DOHH2 (cell line): ENCODE measurements at regions not wholly inside any gene's neighbourhood (a gene's known extent, or its start where the extent isn't known, plus 50 kb on each side); places are given as distances from the start of the nearest gene placed in this dataset.

ENCODE experiments used
- H3F3A ChIP-seq: fragments of 200-600 bp; sonication (generic), shearing (Covaris generic); 2 replicates; pipeline ENCODE4 v1.6.0; 2016; ENCODE audit warnings: antibody characterized with exemption, mild to moderate bottlenecking; ENCODE audit not compliant: control insufficient read depth, insufficient read depth
- H3K27ac ChIP-seq: fragments of 200-600 bp; sonication (generic); 2 replicates; pipeline ENCODE4 v1.5.1; 2014; ENCODE audit warnings: low read depth, mild to moderate bottlenecking, low read length, moderate library complexity
- H3K27me3 ChIP-seq: fragments of 200-600 bp; sonication (generic); 2 replicates; pipeline ENCODE4 v1.6.1; 2014; ENCODE audit warnings: mild to moderate bottlenecking, low read length, mixed read lengths; ENCODE audit not compliant: control insufficient read depth
- H3K36me3 ChIP-seq: fragments of 200-600 bp; sonication (generic); 2 replicates; pipeline ENCODE4 v1.6.1; 2014; ENCODE audit warnings: mild to moderate bottlenecking, low read length, moderate library complexity, mixed read lengths; ENCODE audit not compliant: control insufficient read depth
- H3K4me1 ChIP-seq: fragments of 200-600 bp; sonication (generic); 2 replicates; pipeline ENCODE4 v1.6.1; 2014; ENCODE audit warnings: mild to moderate bottlenecking, low read length, mixed read lengths; ENCODE audit not compliant: control insufficient read depth
- H3K4me2 ChIP-seq: fragments of 200-600 bp; sonication (generic); 2 replicates; pipeline ENCODE4 v1.6.0; 2014; ENCODE audit warnings: mild to moderate bottlenecking, low read length, moderate library complexity
- H3K4me3 ChIP-seq: fragments of 200-600 bp; sonication (generic); 2 replicates; pipeline ENCODE4 v1.5.1; 2014; ENCODE audit warnings: mild to moderate bottlenecking, low read length, mixed read lengths
- H3K79me2 ChIP-seq: fragments of 200-600 bp; sonication (generic); 2 replicates; pipeline ENCODE4 v1.6.1; 2014; ENCODE audit warnings: mild to moderate bottlenecking, low read length, mixed read lengths; ENCODE audit not compliant: control insufficient read depth
- H3K9me2 ChIP-seq: fragments of 200-600 bp; sonication (generic); replicated peaks from 2 replicates; pipeline ENCODE4 v1.6.1; 2014; ENCODE audit warnings: mild to moderate bottlenecking, low read length, mixed read lengths; ENCODE audit not compliant: control insufficient read depth
- H3K9me3 ChIP-seq: fragments of 200-600 bp; sonication (generic); 2 replicates; pipeline ENCODE4 v1.6.1; 2014; ENCODE audit warnings: antibody characterized with exemption, low read length, mixed read lengths; ENCODE audit not compliant: control insufficient read depth, insufficient read depth
- H4K20me1 ChIP-seq: fragments of 200-600 bp; sonication (generic); 2 replicates; pipeline ENCODE4 v1.6.0; 2014; ENCODE audit warnings: low read depth, mild to moderate bottlenecking, antibody characterized with exemption, low read length, moderate library complexity; ENCODE audit not compliant: control insufficient read depth, insufficient read depth
- EZH2phosphoT487 ChIP-seq: fragments of 200-600 bp; sonication (generic); IDR thresholded peaks from 2 replicates; pipeline ENCODE4 v1.6.1; 2017; ENCODE audit warnings: borderline replicate concordance, mild to moderate bottlenecking, antibody characterized with exemption, low read length, moderate library complexity, mixed read lengths
- TF ChIP-seq, protein P1 (sequence below): fragments of 200-600 bp; sonication (generic); IDR thresholded peaks from one replicate; pipeline ENCODE4 v1.5.1; 2014; ENCODE audit warnings: antibody characterized with exemption, mild to moderate bottlenecking, low read depth, low read length; ENCODE audit not compliant: poor library complexity, severe bottlenecking

GRCh38 chr3:106197532-106198194 lies 328.9 kb upstream of the CBLB start:
- H3K36me3 ChIP-seq, result no peaks in the 10 kb centered on the region
- no peaks in the 10 kb centered on the region for H3K9me3 ChIP-seq
- no peak overlapping the region for H3K4me3 ChIP-seq
- H3K4me2 ChIP-seq, result no peak overlapping the region
- H3F3A ChIP-seq, result no peaks in the 10 kb centered on the region
- H3K9me2 ChIP-seq, result no peaks in the 10 kb centered on the region
- no peak for TF ChIP-seq EZH2phosphoT487
- TF ChIP-seq, protein P1, sequence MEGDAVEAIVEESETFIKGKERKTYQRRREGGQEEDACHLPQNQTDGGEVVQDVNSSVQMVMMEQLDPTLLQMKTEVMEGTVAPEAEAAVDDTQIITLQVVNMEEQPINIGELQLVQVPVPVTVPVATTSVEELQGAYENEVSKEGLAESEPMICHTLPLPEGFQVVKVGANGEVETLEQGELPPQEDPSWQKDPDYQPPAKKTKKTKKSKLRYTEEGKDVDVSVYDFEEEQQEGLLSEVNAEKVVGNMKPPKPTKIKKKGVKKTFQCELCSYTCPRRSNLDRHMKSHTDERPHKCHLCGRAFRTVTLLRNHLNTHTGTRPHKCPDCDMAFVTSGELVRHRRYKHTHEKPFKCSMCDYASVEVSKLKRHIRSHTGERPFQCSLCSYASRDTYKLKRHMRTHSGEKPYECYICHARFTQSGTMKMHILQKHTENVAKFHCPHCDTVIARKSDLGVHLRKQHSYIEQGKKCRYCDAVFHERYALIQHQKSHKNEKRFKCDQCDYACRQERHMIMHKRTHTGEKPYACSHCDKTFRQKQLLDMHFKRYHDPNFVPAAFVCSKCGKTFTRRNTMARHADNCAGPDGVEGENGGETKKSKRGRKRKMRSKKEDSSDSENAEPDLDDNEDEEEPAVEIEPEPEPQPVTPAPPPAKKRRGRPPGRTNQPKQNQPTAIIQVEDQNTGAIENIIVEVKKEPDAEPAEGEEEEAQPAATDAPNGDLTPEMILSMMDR, result no peak
- H3K79me2 ChIP-seq, result no peaks in the 10 kb centered on the region
- H3K27me3 ChIP-seq, result no peaks in the 10 kb centered on the region
- no peaks in the 10 kb centered on the region for H3K4me1 ChIP-seq
- H3K27ac ChIP-seq, result no peak overlapping the region
- H4K20me1 ChIP-seq, result no peaks in the 10 kb centered on the region

- Histone ChIP-seq H4K20me1 (no peaks in the 10 kb centered on the region), H3K9me3 (no peaks in the 10 kb centered on the region), H3K4me1 (peaks cover 19% of the 10 kb centered on the region), H3K27ac (no peak overlapping the region), H3K79me2 (no peaks in the 10 kb centered on the region), H3F3A (no peaks in the 10 kb centered on the region), H3K4me2 (no peak overlapping the region), H3K36me3 (no peaks in the 10 kb centered on the region), H3K4me3 (no peak overlapping the region), H3K27me3 (no peaks in the 10 kb centered on the region), H3K9me2 (no peaks in the 10 kb centered on the region)
- TF ChIP-seq, protein P1, result no peak
- no peak for TF ChIP-seq EZH2phosphoT487
These were observed 335.5 kb upstream of the CBLB start for GRCh38 chr3:106204160-106204868.

DNA sequence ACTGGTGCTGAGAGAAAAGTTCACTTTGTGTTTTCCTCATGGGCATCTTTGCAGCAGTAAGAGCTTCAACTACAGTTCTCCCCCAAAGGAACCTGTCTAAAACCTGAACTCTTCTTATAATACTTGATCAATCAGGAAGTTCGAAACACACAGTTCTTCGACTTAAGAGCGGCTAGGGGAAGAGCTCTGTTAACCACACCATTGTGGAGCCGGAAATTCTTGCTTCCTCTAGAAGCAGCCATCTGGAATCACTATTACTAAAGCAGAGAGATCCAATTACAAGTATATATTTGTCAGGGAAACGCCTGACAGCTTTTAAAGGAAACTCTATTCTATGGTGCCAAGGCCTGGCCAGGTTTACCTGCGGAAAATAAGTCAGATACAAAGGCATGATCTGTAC lies 337.3 kb upstream of the CBLB start:
- peak overlapping the region; percentile 20; the same call in 1 of the 2 replicates for H3K4me3 ChIP-seq
- H3K9me3 ChIP-seq, result no peaks in the 10 kb centered on the region
- TF ChIP-seq, protein P1, result no peak
- no peak for TF ChIP-seq EZH2phosphoT487
- H3K4me2 ChIP-seq, result peak overlapping the region; percentile 51
- peaks cover 19% of the 10 kb centered on the region for H3K4me1 ChIP-seq
- no peaks in the 10 kb centered on the region for H3K79me2 ChIP-seq
- H4K20me1 ChIP-seq, result no peaks in the 10 kb centered on the region
- no peaks in the 10 kb centered on the region for H3K9me2 ChIP-seq
- H3K27ac ChIP-seq, result no peak overlapping the region
- H3K27me3 ChIP-seq, result no peaks in the 10 kb centered on the region
- no peaks in the 10 kb centered on the region for H3F3A ChIP-seq
- H3K36me3 ChIP-seq, result no peaks in the 10 kb centered on the region
